DND-41 (cell line): ENCODE measurements at regions not wholly inside any gene's neighbourhood (a gene's known extent, or its start where the extent isn't known, plus 50 kb on each side); places are given as distances from the start of the nearest gene placed in this dataset.

Experiments used
- ATAC-seq: fragments of 200-7000 bp; cut with Tn5 transposase; 3 replicates; pipeline ENCODE4 v1.9.1; 2021; ENCODE audit warnings: low read depth; ENCODE audit not compliant: insufficient read depth
- DNase-seq: peaks from one replicate; pipeline ENCODE4 v3.0.0-alpha.2; 2020
- H2AFZ ChIP-seq: 2 replicates; pipeline ENCODE4 v1.6.0; 2012; ENCODE audit warnings: low read depth, low read length
- H3K27ac ChIP-seq: 2 replicates; pipeline ENCODE4 v1.5.1; 2012; ENCODE audit warnings: low read length, inconsistent platforms
- H3K27me3 ChIP-seq: fragments of 200-600 bp; sonication (generic); 2 replicates; pipeline ENCODE4 v1.6.0; 2012; ENCODE audit warnings: low read length, mild to moderate bottlenecking, inconsistent platforms; ENCODE audit not compliant: insufficient read depth, poor library complexity
- H3K36me3 ChIP-seq: 2 replicates; pipeline ENCODE4 v1.5.1; 2012; ENCODE audit warnings: low read length, inconsistent platforms; ENCODE audit not compliant: insufficient read depth
- H3K4me1 ChIP-seq: 2 replicates; pipeline ENCODE4 v1.5.1; 2012; ENCODE audit warnings: mild to moderate bottlenecking, low read length; ENCODE audit not compliant: insufficient read depth
- H3K4me2 ChIP-seq: 2 replicates; pipeline ENCODE4 v1.6.0; 2012; ENCODE audit warnings: mild to moderate bottlenecking, moderate library complexity, low read length, inconsistent platforms; ENCODE audit not compliant: insufficient read depth
- H3K4me3 ChIP-seq, 2 experiments: fragments of 200-600 bp in 1 of 2; shearing (Covaris generic) in 1 of 2; 2 replicates each; pipeline ENCODE4 v1.5.1; 2012 to 2016; ENCODE audit warnings: inconsistent platforms in 2 of 2, low read length in 2 of 2, mild to moderate bottlenecking in 2 of 2, low read depth in 1 of 2, moderate library complexity in 1 of 2
- H3K79me2 ChIP-seq: 2 replicates; pipeline ENCODE4 v1.6.0; 2012; ENCODE audit warnings: low read length, inconsistent platforms; ENCODE audit not compliant: insufficient read depth
- H3K9ac ChIP-seq: 2 replicates; pipeline ENCODE4 v1.6.0; 2012; ENCODE audit warnings: low read depth, mild to moderate bottlenecking, inconsistent platforms, low read length, moderate library complexity
- H3K9me3 ChIP-seq: 2 replicates; pipeline ENCODE4 v1.5.1; 2012; ENCODE audit warnings: low read length, moderate library complexity, mild to moderate bottlenecking, inconsistent platforms; ENCODE audit not compliant: insufficient read depth, severe bottlenecking
- H4K20me1 ChIP-seq: 2 replicates; pipeline ENCODE4 v1.6.0; 2012; ENCODE audit warnings: low read length; ENCODE audit not compliant: insufficient read depth
- CTCF ChIP-seq: IDR thresholded peaks from 2 replicates; pipeline ENCODE4 v1.5.1; 2012; ENCODE audit warnings: borderline replicate concordance, low read length, moderate library complexity, mild to moderate bottlenecking; ENCODE audit not compliant: poor library complexity, severe bottlenecking; ENCODE audit errors: extremely low read depth
- EZH2 ChIP-seq: IDR thresholded peaks from 3 replicates; pipeline ENCODE4 v1.6.1; 2012; ENCODE audit warnings: borderline replicate concordance, low read depth, mild to moderate bottlenecking, moderate library complexity, low read length, inconsistent platforms; ENCODE audit not compliant: severe bottlenecking

GRCh38 chr5:39670391-39670790, 245.6 kb upstream of the DAB2 start:
- Histone ChIP-seq H3K9ac (no peak overlapping the region), H3K27me3 (peaks cover 3% of the 10 kb centered on the region), H3K9me3 (no peaks in the 10 kb centered on the region), H3K4me2 (no peak overlapping the region), H2AFZ (no peak overlapping the region), H3K4me1 (no peaks in the 10 kb centered on the region), H3K36me3 (no peaks in the 10 kb centered on the region), H3K79me2 (no peaks in the 10 kb centered on the region), H3K4me3 (no peak overlapping the region), H4K20me1 (no peaks in the 10 kb centered on the region), H3K27ac (no peak overlapping the region)
- ATAC-seq (no peak), DNase-seq (no peak)
- TF ChIP-seq CTCF (no peak), EZH2 (no peak)

GRCh38 chr5:39668980-39669379, 244.2 kb upstream of the DAB2 start:
- no peak overlapping the region for H3K27ac ChIP-seq
- H3K79me2 ChIP-seq, result no peaks in the 10 kb centered on the region
- peaks cover 3% of the 10 kb centered on the region for H3K27me3 ChIP-seq
- TF ChIP-seq CTCF (no peak), EZH2 (no peak)
- H3K4me2 ChIP-seq, result no peak overlapping the region
- no peaks in the 10 kb centered on the region for H3K4me1 ChIP-seq
- ATAC-seq, result no peak
- H4K20me1 ChIP-seq, result no peaks in the 10 kb centered on the region
- H2AFZ ChIP-seq, result no peak overlapping the region
- no peaks in the 10 kb centered on the region for H3K36me3 ChIP-seq
- H3K9ac ChIP-seq, result no peak overlapping the region
- H3K4me3 ChIP-seq, result no peak overlapping the region
- H3K9me3 ChIP-seq, result no peaks in the 10 kb centered on the region
- DNase-seq, result no peak

- H3K27me3 ChIP-seq, result no peaks in the 10 kb centered on the region
- no peaks in the 10 kb centered on the region for H4K20me1 ChIP-seq
- DNase-seq (no peak), ATAC-seq (no peak)
- no peak overlapping the region for H3K4me2 ChIP-seq
- no peaks in the 10 kb centered on the region for H3K9me3 ChIP-seq
- no peak overlapping the region for H3K27ac ChIP-seq
- no peaks in the 10 kb centered on the region for H3K4me1 ChIP-seq
- H3K4me3 ChIP-seq, result no peak overlapping the region
- H3K79me2 ChIP-seq, result no peaks in the 10 kb centered on the region
- TF ChIP-seq CTCF, result no peak
- H3K9ac ChIP-seq, result no peak overlapping the region
- H2AFZ ChIP-seq, result no peak overlapping the region
- H3K36me3 ChIP-seq, result no peaks in the 10 kb centered on the region
These were observed 240.5 kb upstream of the DAB2 start for GRCh38 chr5:39665328-39665727.

- DNase-seq (no peak), ATAC-seq (no peak)
- no peak overlapping the region for H3K4me2 ChIP-seq
- H3K27ac ChIP-seq, result no peak overlapping the region
- no peak for TF ChIP-seq EZH2
- TF ChIP-seq CTCF, result no peak
- no peaks in the 10 kb centered on the region for H3K27me3 ChIP-seq
- H3K4me3 ChIP-seq, result no peak overlapping the region
- no peaks in the 10 kb centered on the region for H3K9me3 ChIP-seq
- peaks cover 7% of the 10 kb centered on the region; the same call in 1 of the 2 replicates for H3K4me1 ChIP-seq
- H3K36me3 ChIP-seq, result no peaks in the 10 kb centered on the region
- no peak overlapping the region for H2AFZ ChIP-seq
- H3K79me2 ChIP-seq, result no peaks in the 10 kb centered on the region
- no peak overlapping the region for H3K9ac ChIP-seq
- H4K20me1 ChIP-seq, result no peaks in the 10 kb centered on the region
These were observed 238.2 kb upstream of the DAB2 start for GRCh38 chr5:39662945-39663344.
